HG03520 (cell line): ENCODE measurements at regions not wholly inside any gene's neighbourhood (a gene's known extent, or its start where the extent isn't known, plus 50 kb on each side); places are given as distances from the start of the nearest gene placed in this dataset.
"Not testable (repeated sequence)": the region's sequence is repeated elsewhere in the genome, so short reads cannot be mapped to it uniquely, and the experiment has no call there.

Experiments
- ATAC-seq: cut with Tn5 transposase; IDR thresholded peaks from one replicate; pipeline ENCODE4 v1.9.1; 2021; ENCODE audit warnings: mild to moderate bottlenecking, moderate library complexity; ENCODE audit not compliant: unreplicated experiment

- ATAC-seq = no peak
Measured at GRCh38 chr17:64773836-64774761, 112.0 kb upstream of the SMURF2 start.

GRCh38 chr17:64773386-64773835 is 111.3 kb upstream of the SMURF2 start:
- ATAC-seq = no peak

- no peak for ATAC-seq
Measured at GRCh38 chr17:64772845-64773299, 110.8 kb upstream of the SMURF2 start.

- ATAC-seq = no peak
Measured at GRCh38 chr17:64771980-64772844, 110.1 kb upstream of the SMURF2 start.

GRCh38 chr17:64769712-64770111 is 107.6 kb upstream of the SMURF2 start:
- ATAC-seq = no peak

- no peak for ATAC-seq
Measured at GRCh38 chr17:64767269-64767997, 105.3 kb upstream of the SMURF2 start.

- ATAC-seq = no peak
Measured at GRCh38 chr17:64765191-64765889, 103.2 kb upstream of the SMURF2 start.

- ATAC-seq = no peak
Measured at GRCh38 chr17:64750891-64751677, 89.0 kb upstream of the SMURF2 start.

- ATAC-seq = no peak
Measured at GRCh38 chr17:64750478-64750877, 88.4 kb upstream of the SMURF2 start.

GRCh38 chr17:64749306-64749705 is 87.2 kb upstream of the SMURF2 start:
- ATAC-seq = no peak

GRCh38 chr17:64747938-64748540 is 85.9 kb upstream of the SMURF2 start:
- no peak for ATAC-seq

- ATAC-seq = no peak
Measured at GRCh38 chr17:64742326-64742725, 80.2 kb upstream of the SMURF2 start.

GRCh38 chr17:64741916-64742315 is 79.8 kb upstream of the SMURF2 start:
- not testable (repeated sequence) for ATAC-seq

- no peak for ATAC-seq
Measured at GRCh38 chr17:64741038-64741641, 79.0 kb upstream of the SMURF2 start.

GRCh38 chr17:64739316-64740058 is 77.4 kb upstream of the SMURF2 start:
- ATAC-seq = no peak

- ATAC-seq = no peak
Measured at GRCh38 chr17:64736804-64737492, 74.8 kb upstream of the SMURF2 start.

- ATAC-seq = no peak
Measured at GRCh38 chr17:64732336-64733006, 70.4 kb upstream of the SMURF2 start.
